Mesendoderm (in vitro differentiated cells): ENCODE measurements at regions not wholly inside any gene's neighbourhood (a gene's known extent, or its start where the extent isn't known, plus 50 kb on each side); places are given as distances from the start of the nearest gene placed in this dataset.
A peak's percentile ranks its signal among the peaks of the same experiment; 100 is the strongest.

Source experiments
- DNase-seq: peaks from one replicate; pipeline ENCODE4 v3.0.0; 2013
- H2AK5ac ChIP-seq: 2 replicates; pipeline ENCODE4 v1.6.1; 2013; ENCODE audit warnings: low read length, inconsistent platforms
- H2BK120ac ChIP-seq: 2 replicates; pipeline ENCODE4 v1.6.1; 2013; ENCODE audit warnings: low read depth, mild to moderate bottlenecking, low read length, moderate library complexity, mixed read lengths
- H2BK15ac ChIP-seq: replicated peaks from 2 replicates; pipeline ENCODE4 v1.6.1; 2013; ENCODE audit warnings: low read depth, mild to moderate bottlenecking, moderate library complexity
- H2BK5ac ChIP-seq: 2 replicates; pipeline ENCODE4 v1.6.1; 2013; ENCODE audit warnings: low read length, inconsistent platforms
- H3K18ac ChIP-seq: 2 replicates; pipeline ENCODE4 v1.6.1; 2013; ENCODE audit warnings: mild to moderate bottlenecking, low read length, mixed read lengths
- H3K23ac ChIP-seq: one replicate; pipeline ENCODE4 v1.6.1; 2013; ENCODE audit warnings: low read length
- H3K27ac ChIP-seq: 2 replicates; pipeline ENCODE4 v1.5.1; 2013; ENCODE audit warnings: low read depth, mild to moderate bottlenecking, inconsistent platforms, low read length, moderate library complexity
- H3K27me3 ChIP-seq: 2 replicates; pipeline ENCODE4 v1.6.1; 2013; ENCODE audit warnings: low read length, control low read depth, mild to moderate bottlenecking, inconsistent platforms; ENCODE audit not compliant: insufficient read depth, poor library complexity
- H3K36me3 ChIP-seq: 2 replicates; pipeline ENCODE4 v1.6.1; 2013; ENCODE audit warnings: low read length, inconsistent platforms; ENCODE audit not compliant: control insufficient read depth, insufficient read depth
- H3K4ac ChIP-seq: one replicate; pipeline ENCODE4 v1.6.1; 2013; ENCODE audit warnings: low read depth, mild to moderate bottlenecking, low read length, moderate library complexity
- H3K4me1 ChIP-seq: 2 replicates; pipeline ENCODE4 v1.6.1; 2013; ENCODE audit warnings: low read depth, low read length, inconsistent platforms; ENCODE audit not compliant: control insufficient read depth
- H3K4me2 ChIP-seq: 2 replicates; pipeline ENCODE4 v1.6.1; 2013; ENCODE audit warnings: low read length
- H3K4me3 ChIP-seq: 2 replicates; pipeline ENCODE4 v1.5.1; 2013; ENCODE audit warnings: mild to moderate bottlenecking, low read length
- H3K56ac ChIP-seq: one replicate; pipeline ENCODE4 v1.6.1; 2013; ENCODE audit warnings: low read length
- H3K79me1 ChIP-seq: 2 replicates; pipeline ENCODE4 v1.6.1; 2013; ENCODE audit warnings: low read length, inconsistent platforms
- H3K79me2 ChIP-seq: 2 replicates; pipeline ENCODE4 v1.6.1; 2013; ENCODE audit warnings: mild to moderate bottlenecking, low read length; ENCODE audit not compliant: control insufficient read depth, insufficient read depth
- H3K9ac ChIP-seq: 2 replicates; pipeline ENCODE4 v1.6.1; 2013; ENCODE audit warnings: low read length, inconsistent platforms
- H4K5ac ChIP-seq: one replicate; pipeline ENCODE4 v1.6.1; 2013; ENCODE audit warnings: low read length
- H4K8ac ChIP-seq: one replicate; pipeline ENCODE4 v1.6.1; 2013; ENCODE audit warnings: low read depth, mild to moderate bottlenecking, control low read depth, low read length, moderate library complexity
- WGBS: extraction: QIAGEN DNeasy Blood & Tissue Kit; methylation state at CpG from one replicate; pipeline ENCODE4 v1.1.7; 2013; ENCODE audit warnings: low lambda C conversion rate, missing lambda C conversion rate; ENCODE audit not compliant: insufficient coverage; ENCODE audit errors: extremely low coverage; 5-methylcytosine and 5-hydroxymethylcytosine counted together

- H3K4ac ChIP-seq: no peak overlapping the region
These were observed 119.3 kb upstream of the CDC42BPA start for GRCh38 chr1:227437495-227438008.

GRCh38 chr1:227434808-227435444 is 116.6 kb upstream of the CDC42BPA start:
- no peaks in the 10 kb centered on the region for H3K4me1 ChIP-seq
- no peaks in the 10 kb centered on the region for H3K27me3 ChIP-seq
- no peak overlapping the region for H3K23ac ChIP-seq
- no peak overlapping the region for H2BK120ac ChIP-seq
- H4K5ac ChIP-seq: no peak overlapping the region
- peak overlapping the region; percentile 43 for H2BK15ac ChIP-seq
- no peak overlapping the region for H3K4me2 ChIP-seq
- no peak overlapping the region for H3K4ac ChIP-seq
- H2BK5ac ChIP-seq: no peak overlapping the region
- no peak overlapping the region for H3K4me3 ChIP-seq
- no peak overlapping the region for H3K56ac ChIP-seq
- no peaks in the 10 kb centered on the region for H3K79me2 ChIP-seq
- H3K9ac ChIP-seq: no peak overlapping the region
- no peak for DNase-seq
- H3K36me3 ChIP-seq: no peaks in the 10 kb centered on the region
- WGBS: no CpG with 5 or more reads among the region's 3 CpGs
- H3K79me1 ChIP-seq: no peaks in the 10 kb centered on the region
- no peak overlapping the region for H3K27ac ChIP-seq
- H2AK5ac ChIP-seq: no peak overlapping the region
- H4K8ac ChIP-seq: no peak overlapping the region
- H3K18ac ChIP-seq: no peak overlapping the region

More at GRCh38 chr1:227437495-227438008, 119.3 kb upstream of the CDC42BPA start:
- DNase-seq: peak; percentile 70
- H4K5ac ChIP-seq: no peak overlapping the region
- no peak overlapping the region for H2BK15ac ChIP-seq
- no peak overlapping the region for H3K23ac ChIP-seq
- H3K27ac ChIP-seq: no peak overlapping the region
- H3K56ac ChIP-seq: peak overlapping the region; percentile 76
- WGBS: no CpG with 5 or more reads among the region's 7 CpGs
- no peak overlapping the region for H2BK5ac ChIP-seq
- H3K9ac ChIP-seq: peak overlapping the region; percentile 42
- no peak overlapping the region for H2BK120ac ChIP-seq
- H3K4me2 ChIP-seq: peak overlapping the region; percentile 27
- no peak overlapping the region for H4K8ac ChIP-seq
- H3K4me3 ChIP-seq: no peak overlapping the region
- no peaks in the 10 kb centered on the region for H3K4me1 ChIP-seq
- no peaks in the 10 kb centered on the region for H3K27me3 ChIP-seq
- no peak overlapping the region for H3K18ac ChIP-seq
- H2AK5ac ChIP-seq: no peak overlapping the region
- no peaks in the 10 kb centered on the region for H3K79me1 ChIP-seq
- no peaks in the 10 kb centered on the region for H3K79me2 ChIP-seq
- H3K36me3 ChIP-seq: no peaks in the 10 kb centered on the region

- H3K27me3 ChIP-seq: no peaks in the 10 kb centered on the region
- no peaks in the 10 kb centered on the region for H3K79me1 ChIP-seq
- H3K36me3 ChIP-seq: no peaks in the 10 kb centered on the region
- H2BK120ac ChIP-seq: no peak overlapping the region
- H3K4me1 ChIP-seq: no peaks in the 10 kb centered on the region
- no peak overlapping the region for H3K56ac ChIP-seq
- no peak overlapping the region for H3K18ac ChIP-seq
- H3K4me2 ChIP-seq: no peak overlapping the region
- H4K8ac ChIP-seq: no peak overlapping the region
- no peak overlapping the region for H2AK5ac ChIP-seq
- no peak overlapping the region for H3K9ac ChIP-seq
- no peak overlapping the region for H2BK15ac ChIP-seq
- H3K4me3 ChIP-seq: no peak overlapping the region
- DNase-seq: no peak
- H3K79me2 ChIP-seq: no peaks in the 10 kb centered on the region
- H4K5ac ChIP-seq: no peak overlapping the region
- WGBS: no CpG with 5 or more reads among the region's 8 CpGs
- no peak overlapping the region for H3K27ac ChIP-seq
- H3K23ac ChIP-seq: no peak overlapping the region
- no peak overlapping the region for H2BK5ac ChIP-seq
- H3K4ac ChIP-seq: no peak overlapping the region
These were observed 115.5 kb upstream of the CDC42BPA start for GRCh38 chr1:227433663-227434341.

GRCh38 chr1:227432981-227433380 is 114.7 kb upstream of the CDC42BPA start:
- H3K36me3 ChIP-seq: no peaks in the 10 kb centered on the region
- H3K27me3 ChIP-seq: no peaks in the 10 kb centered on the region
- no peak overlapping the region for H3K4ac ChIP-seq
- no peak overlapping the region for H3K27ac ChIP-seq
- H4K5ac ChIP-seq: no peak overlapping the region
- no peak overlapping the region for H4K8ac ChIP-seq
- H3K79me1 ChIP-seq: no peaks in the 10 kb centered on the region
- H2BK5ac ChIP-seq: no peak overlapping the region
- no CpG with 5 or more reads among the region's 3 CpGs for WGBS
- H3K4me1 ChIP-seq: no peaks in the 10 kb centered on the region
- no peak overlapping the region for H3K4me2 ChIP-seq
- no peaks in the 10 kb centered on the region for H3K79me2 ChIP-seq
- H2BK120ac ChIP-seq: no peak overlapping the region
- no peak for DNase-seq
- no peak overlapping the region for H3K9ac ChIP-seq
- H2AK5ac ChIP-seq: no peak overlapping the region
- no peak overlapping the region for H2BK15ac ChIP-seq
- no peak overlapping the region for H3K56ac ChIP-seq
- H3K4me3 ChIP-seq: no peak overlapping the region
- no peak overlapping the region for H3K18ac ChIP-seq
- H3K23ac ChIP-seq: no peak overlapping the region

GRCh38 chr1:227432181-227432535 is 113.9 kb upstream of the CDC42BPA start:
- DNase-seq: no peak
- H2BK120ac ChIP-seq: no peak overlapping the region
- no peak overlapping the region for H2BK15ac ChIP-seq
- whole genome bisulfite sequencing: no CpG with 5 or more reads among the region's 1 CpG
- H3K18ac ChIP-seq: no peak overlapping the region
- H3K27me3 ChIP-seq: no peaks in the 10 kb centered on the region
- H3K79me1 ChIP-seq: no peaks in the 10 kb centered on the region
- no peak overlapping the region for H4K8ac ChIP-seq
- H3K4me3 ChIP-seq: no peak overlapping the region
- no peak overlapping the region for H2BK5ac ChIP-seq
- H4K5ac ChIP-seq: no peak overlapping the region
- H3K4me1 ChIP-seq: no peaks in the 10 kb centered on the region
- H3K56ac ChIP-seq: no peak overlapping the region
- no peak overlapping the region for H3K4me2 ChIP-seq
- H3K27ac ChIP-seq: no peak overlapping the region
- no peaks in the 10 kb centered on the region for H3K79me2 ChIP-seq
- H3K4ac ChIP-seq: no peak overlapping the region
- H3K36me3 ChIP-seq: no peaks in the 10 kb centered on the region
- H3K23ac ChIP-seq: no peak overlapping the region
- no peak overlapping the region for H3K9ac ChIP-seq
- H2AK5ac ChIP-seq: no peak overlapping the region
